GM18951 (cell line): ENCODE measurements at regions not wholly inside any gene's neighbourhood (a gene's known extent, or its start where the extent isn't known, plus 50 kb on each side); places are given as distances from the start of the nearest gene placed in this dataset.

Experiments
- POLR2A ChIP-seq: IDR thresholded peaks from 4 replicates; pipeline ENCODE4 v1.6.1; 2011; ENCODE audit warnings: mild to moderate bottlenecking; ENCODE audit not compliant: insufficient read length, insufficient read depth; ENCODE audit errors: extremely low read depth
- in situ Hi-C: fragments of 300-500 bp; cut with MboI; formaldehyde crosslinking; loops from one replicate; pipeline ENCODE4 v1.12.0; 2022; ENCODE audit warnings: low sequenced_read_pairs, mixed read lengths, inconsistent platforms; ENCODE audit not compliant: unreplicated experiment

DNA sequence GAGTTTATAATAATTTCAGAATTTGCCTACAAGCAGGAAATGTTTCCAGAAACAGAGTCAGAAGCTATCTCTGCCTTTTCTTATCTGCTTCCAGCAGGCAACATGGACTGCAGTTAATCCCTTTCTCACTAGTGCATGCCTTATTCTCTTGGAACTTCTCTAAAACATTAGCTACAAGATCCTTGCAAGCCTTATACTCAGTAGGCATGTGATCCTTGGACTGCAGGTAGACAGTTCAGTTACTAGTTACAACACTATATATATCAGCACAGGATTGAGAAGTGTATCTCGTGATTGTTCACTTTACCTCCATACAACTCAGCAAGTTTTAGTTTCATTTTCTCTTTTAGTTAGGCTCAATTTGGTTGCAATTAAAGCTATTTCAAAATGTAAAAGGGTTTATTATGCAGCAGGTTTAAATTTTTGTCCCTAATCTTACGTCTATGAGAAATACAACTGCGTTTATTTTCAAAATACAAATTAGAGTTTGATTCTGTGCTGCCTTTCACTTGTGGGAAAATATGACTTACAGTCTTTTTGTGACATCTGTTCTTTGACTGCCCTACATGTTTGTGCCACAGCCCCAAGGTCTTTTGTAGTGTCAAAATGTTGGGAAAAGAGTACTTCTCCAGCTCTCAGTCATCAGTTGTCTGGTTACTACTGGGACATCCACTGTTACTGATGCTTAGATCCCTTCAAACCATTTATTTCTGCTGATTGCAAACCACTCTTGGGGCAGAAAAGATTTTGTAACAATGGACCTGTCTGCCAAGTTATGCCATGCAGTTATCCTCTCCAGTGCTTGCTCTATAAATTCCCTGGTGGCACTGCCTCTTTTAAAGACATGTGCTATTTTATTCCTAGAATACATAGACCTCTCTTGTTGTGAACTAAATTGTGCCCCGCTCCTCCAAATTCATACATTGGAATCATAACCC is 709.0 kb upstream of the FOXG1 start:
- no peak for TF ChIP-seq POLR2A

GRCh38 chr14:28059254-28059653 is 707.3 kb upstream of the FOXG1 start:
- in situ Hi-C loops, result no loop called here
- no peak for TF ChIP-seq POLR2A

More for the DNA sequence above, 709.0 kb upstream of the FOXG1 start:
- in situ Hi-C loops, result no loop called here

DNA sequence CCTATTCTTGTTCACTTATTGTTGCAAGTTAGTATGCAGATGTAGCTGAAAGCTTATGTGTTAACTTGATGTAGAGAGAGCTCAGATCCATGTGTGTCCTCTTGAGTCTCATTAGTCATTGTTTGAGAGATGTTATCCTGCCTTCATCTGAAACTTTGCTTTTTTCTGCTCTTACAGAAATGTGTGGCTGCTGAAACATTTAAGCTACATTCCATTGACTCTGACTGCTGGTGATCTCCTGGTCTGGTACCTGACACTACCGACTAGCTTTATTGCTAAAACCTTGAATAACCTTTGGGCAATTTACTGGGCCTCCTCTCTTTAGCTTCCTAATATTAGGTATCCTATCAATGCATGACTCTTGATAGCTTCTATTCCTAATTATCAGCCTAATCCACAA is 705.6 kb upstream of the FOXG1 start:
- in situ Hi-C loops, result no loop called here

GRCh38 chr14:28077021-28077420 is 689.6 kb upstream of the FOXG1 start:
- in situ Hi-C loops, result no loop called here
- TF ChIP-seq POLR2A, result no peak

More for the DNA sequence above, 705.6 kb upstream of the FOXG1 start:
- no peak for TF ChIP-seq POLR2A

DNA sequence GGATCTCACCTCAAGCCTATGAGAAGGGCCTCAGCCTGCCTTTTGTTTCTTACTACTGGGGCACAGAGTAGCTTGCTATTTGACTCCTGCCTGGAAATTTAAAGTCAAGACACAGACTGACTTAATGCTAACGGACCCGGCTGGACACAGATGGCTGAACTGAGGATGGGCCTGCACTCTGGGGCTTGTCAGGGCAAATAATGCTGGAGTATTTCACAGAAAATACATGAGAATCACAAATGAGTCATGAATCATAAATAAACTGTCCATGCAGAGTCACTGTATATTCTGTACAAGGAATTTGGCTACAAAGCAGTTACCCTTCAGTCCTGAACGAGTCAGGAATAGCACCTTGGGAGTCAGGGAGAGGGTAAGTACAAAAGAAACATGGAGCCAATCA is 683.2 kb upstream of the FOXG1 start:
- in situ Hi-C loops, result no loop called here
- no peak for TF ChIP-seq POLR2A

DNA sequence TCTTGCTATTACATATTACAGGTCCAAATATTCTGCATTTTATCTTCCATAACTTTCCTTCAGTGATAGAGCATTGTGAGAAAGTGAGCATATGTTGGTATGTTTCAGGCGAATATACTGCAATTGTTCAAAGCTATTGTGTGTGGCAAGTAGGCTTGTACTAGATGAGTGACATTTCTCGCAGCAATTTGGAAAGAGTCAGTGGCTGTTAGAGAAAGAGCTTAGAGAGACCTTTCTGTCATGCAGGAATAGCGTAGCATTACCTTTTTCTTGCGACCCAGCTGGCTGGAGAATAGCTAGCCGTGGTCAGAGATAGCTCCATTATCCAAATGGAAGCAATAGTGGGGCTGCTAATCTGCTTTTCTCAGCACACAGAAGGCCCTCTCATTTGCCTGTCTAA is 678.5 kb upstream of the FOXG1 start:
- in situ Hi-C loops, result no loop called here
- TF ChIP-seq POLR2A, result no peak

GRCh38 chr14:28097585-28097984 is 669.0 kb upstream of the FOXG1 start:
- in situ Hi-C loops, result no loop called here

GRCh38 chr14:28098856-28099255 is 667.7 kb upstream of the FOXG1 start:
- no peak for TF ChIP-seq POLR2A
- in situ Hi-C loops, result no loop called here

More at GRCh38 chr14:28097585-28097984, 669.0 kb upstream of the FOXG1 start:
- TF ChIP-seq POLR2A, result no peak

- no peak for TF ChIP-seq POLR2A
- in situ Hi-C loops, result no loop called here
These were observed 664.6 kb upstream of the FOXG1 start for GRCh38 chr14:28102001-28102400.

GRCh38 chr14:28102814-28103213 is 663.8 kb upstream of the FOXG1 start:
- TF ChIP-seq POLR2A, result no peak

DNA sequence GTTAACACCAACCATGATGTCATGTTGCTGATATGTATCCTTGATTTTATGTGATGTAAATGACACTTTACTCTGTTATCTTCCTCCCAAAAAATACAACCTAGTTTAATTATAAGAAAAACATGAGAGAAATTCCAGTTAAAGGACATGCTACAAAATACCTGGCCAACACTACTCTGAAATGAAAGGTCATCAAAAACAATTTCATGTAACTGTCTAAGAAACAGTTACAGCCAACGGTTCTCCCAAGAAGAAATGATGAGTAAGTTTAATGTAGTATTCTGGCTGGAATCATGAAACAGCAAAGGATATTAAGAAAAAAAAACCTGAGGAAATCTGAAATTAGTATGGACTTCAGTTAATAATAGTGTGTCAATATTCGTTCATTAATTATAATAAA is 653.3 kb upstream of the FOXG1 start:
- in situ Hi-C loops, result no loop called here
- no peak for TF ChIP-seq POLR2A

More at GRCh38 chr14:28102814-28103213, 663.8 kb upstream of the FOXG1 start:
- in situ Hi-C loops, result no loop called here

DNA sequence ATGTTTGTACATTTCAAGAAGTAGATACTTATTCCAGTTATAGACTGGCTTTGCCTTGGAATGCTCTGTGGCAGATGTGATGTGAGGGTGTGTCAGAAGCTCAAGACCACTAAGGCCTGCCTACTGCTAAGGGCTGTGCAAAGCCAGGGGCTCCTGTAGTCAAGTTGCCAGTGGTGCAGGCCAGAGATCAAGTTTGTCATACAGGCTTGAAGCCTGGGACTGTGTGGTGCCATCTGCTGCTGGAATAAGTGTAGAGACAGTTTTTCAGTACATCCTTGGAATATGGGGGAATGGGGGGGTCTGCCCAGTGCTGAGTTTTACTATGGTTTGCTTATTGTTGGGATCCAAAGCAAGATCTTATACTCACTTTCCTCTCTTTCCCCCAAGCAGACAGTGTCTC is 649.9 kb upstream of the FOXG1 start:
- in situ Hi-C loops, result no loop called here
- TF ChIP-seq POLR2A, result no peak

- in situ Hi-C loops, result no loop called here
- TF ChIP-seq POLR2A, result no peak
These were observed 646.7 kb upstream of the FOXG1 start for GRCh38 chr14:28119849-28120248.

GRCh38 chr14:28120391-28120790 is 646.2 kb upstream of the FOXG1 start:
- in situ Hi-C loops, result no loop called here
- no peak for TF ChIP-seq POLR2A

- in situ Hi-C loops, result no loop called here
- no peak for TF ChIP-seq POLR2A
These were observed 644.9 kb upstream of the FOXG1 start for GRCh38 chr14:28121512-28122297.
